Kidney (tissue), 13 donors: ENCODE measurements at regions not wholly inside any gene's neighbourhood (a gene's known extent, or its start where the extent isn't known, plus 50 kb on each side); places are given as distances from the start of the nearest gene placed in this dataset.

ENCODE experiments used
- DNase-seq, 5 donors: peaks; one replicate each; pipeline ENCODE4 v3.0.0-alpha.2; 2013 to 2020
- FAIRE-seq: peaks from 2 replicates; lab custom pipeline; 2012; peaks lifted over from hg19 to GRCh38; lab: Jason Lieb, UNC
- H3K27ac ChIP-seq, 2 donors: one replicate each; pipeline ENCODE4 v1.7.0; 2013; ENCODE audit warnings: low read depth in 2 of 2, low read length in 2 of 2, inconsistent platforms in 1 of 2
- H3K27me3 ChIP-seq: one replicate; pipeline ENCODE4 v1.7.1; 2013; ENCODE audit warnings: low read length, inconsistent platforms; ENCODE audit not compliant: control insufficient read depth, insufficient read depth
- H3K36me3 ChIP-seq, 3 donors: one replicate each; pipeline versions ENCODE4 v1.7.0 to v1.7.1; 2013; ENCODE audit warnings: low read length in 3 of 3, control low read depth in 1 of 3, inconsistent platforms in 1 of 3; ENCODE audit not compliant: insufficient read depth in 3 of 3, control insufficient read depth in 2 of 3
- H3K4me1 ChIP-seq, 3 donors: one replicate each; pipeline versions ENCODE4 v1.7.0 to v1.7.1; 2013; ENCODE audit warnings: low read length in 3 of 3, inconsistent platforms in 1 of 3, low read depth in 1 of 3; ENCODE audit not compliant: control insufficient read depth in 2 of 3, insufficient read depth in 2 of 3
- H3K4me3 ChIP-seq, 3 donors: one replicate each; pipeline versions ENCODE4 v1.7.0 to v1.8.1; 2013; ENCODE audit warnings: low read length in 3 of 3, control low read depth in 1 of 3, inconsistent platforms in 1 of 3
- H3K9ac ChIP-seq, 3 donors: one replicate each; pipeline versions ENCODE4 v1.7.0 to v1.7.1; 2013; ENCODE audit warnings: low read length in 3 of 3, control low read depth in 1 of 3, inconsistent platforms in 1 of 3
- H3K9me3 ChIP-seq, 3 donors: one replicate each; pipeline versions ENCODE4 v1.7.0 to v1.7.1; 2013; ENCODE audit warnings: low read length in 3 of 3, control low read depth in 1 of 3, inconsistent platforms in 1 of 3; ENCODE audit not compliant: control insufficient read depth in 2 of 3, insufficient read depth in 1 of 3
- intact Hi-C: fragments of 100-400 bp; cut with DNase I; formaldehyde crosslinking; loops from one replicate; pipeline ENCODE4 v1.11.1; 2022
- TF ChIP-seq, protein P1 (sequence below): IDR thresholded peaks from 3 replicates; pipeline ENCODE4 v1.5.1; 2012; ENCODE audit warnings: mild to moderate bottlenecking, moderate library complexity, borderline replicate concordance; ENCODE audit not compliant: insufficient read depth; ENCODE audit errors: extremely low read depth
- donor health status: control.
- donor health status: control.
- donor health status: control.
- donor health status: control.
- donor health status: control.
- donor health status: DM: yes; HTN: yes; CAD: no.
- donor health status: Normal renal cell carcinoma (clear cell type).

DNA sequence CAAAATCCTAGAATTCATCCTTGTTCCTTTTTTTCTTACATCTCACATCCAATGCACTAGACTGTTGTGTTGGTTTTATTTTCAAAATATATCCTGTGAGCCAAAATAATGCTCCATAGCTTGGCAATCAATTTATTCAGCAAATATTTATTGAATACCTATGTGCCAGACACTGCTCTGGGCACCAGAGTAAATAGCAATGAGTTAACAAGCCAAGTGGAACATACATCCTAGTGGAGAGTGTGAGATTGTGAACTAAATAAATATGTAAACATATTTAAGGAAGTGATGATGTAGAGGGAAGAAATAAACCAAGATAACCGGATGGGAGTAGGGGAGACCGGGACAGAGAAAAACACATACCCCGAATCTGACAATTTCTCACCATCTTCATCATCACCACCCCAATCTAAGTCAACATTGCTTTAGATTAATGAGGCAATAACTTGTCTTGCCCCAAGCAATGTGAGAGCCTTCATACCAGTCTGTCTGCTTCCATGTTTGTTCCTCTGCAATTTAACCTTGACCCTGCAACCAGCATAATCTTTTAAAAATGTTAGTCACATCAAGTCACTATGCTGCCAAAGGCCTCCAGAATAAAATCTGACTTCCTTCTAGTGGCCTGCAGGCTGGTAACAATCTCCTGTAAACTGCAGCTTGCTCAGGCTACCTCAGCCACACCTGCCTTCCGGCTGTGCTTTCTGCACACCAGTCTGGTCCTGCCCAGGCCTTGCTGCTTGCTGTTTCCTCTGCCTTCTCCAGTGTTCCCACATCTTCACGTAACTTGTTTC, 199.2 kb downstream of the DLEU7 start:
- Histone ChIP-seq H3K27ac (no peak overlapping the region), H3K9ac (no peak overlapping the region), H3K27me3 (no peaks in the 10 kb centered on the region), H3K4me3 (no peak overlapping the region), H3K9me3 (no peaks in the 10 kb centered on the region), H3K4me1 (no peaks in the 10 kb centered on the region), H3K36me3 (no peaks in the 10 kb centered on the region)
- FAIRE-seq (no peak), DNase-seq (no peak)
- intact Hi-C loops, result no loop called here
- TF ChIP-seq, protein P1, sequence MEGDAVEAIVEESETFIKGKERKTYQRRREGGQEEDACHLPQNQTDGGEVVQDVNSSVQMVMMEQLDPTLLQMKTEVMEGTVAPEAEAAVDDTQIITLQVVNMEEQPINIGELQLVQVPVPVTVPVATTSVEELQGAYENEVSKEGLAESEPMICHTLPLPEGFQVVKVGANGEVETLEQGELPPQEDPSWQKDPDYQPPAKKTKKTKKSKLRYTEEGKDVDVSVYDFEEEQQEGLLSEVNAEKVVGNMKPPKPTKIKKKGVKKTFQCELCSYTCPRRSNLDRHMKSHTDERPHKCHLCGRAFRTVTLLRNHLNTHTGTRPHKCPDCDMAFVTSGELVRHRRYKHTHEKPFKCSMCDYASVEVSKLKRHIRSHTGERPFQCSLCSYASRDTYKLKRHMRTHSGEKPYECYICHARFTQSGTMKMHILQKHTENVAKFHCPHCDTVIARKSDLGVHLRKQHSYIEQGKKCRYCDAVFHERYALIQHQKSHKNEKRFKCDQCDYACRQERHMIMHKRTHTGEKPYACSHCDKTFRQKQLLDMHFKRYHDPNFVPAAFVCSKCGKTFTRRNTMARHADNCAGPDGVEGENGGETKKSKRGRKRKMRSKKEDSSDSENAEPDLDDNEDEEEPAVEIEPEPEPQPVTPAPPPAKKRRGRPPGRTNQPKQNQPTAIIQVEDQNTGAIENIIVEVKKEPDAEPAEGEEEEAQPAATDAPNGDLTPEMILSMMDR, result no peak

DNA sequence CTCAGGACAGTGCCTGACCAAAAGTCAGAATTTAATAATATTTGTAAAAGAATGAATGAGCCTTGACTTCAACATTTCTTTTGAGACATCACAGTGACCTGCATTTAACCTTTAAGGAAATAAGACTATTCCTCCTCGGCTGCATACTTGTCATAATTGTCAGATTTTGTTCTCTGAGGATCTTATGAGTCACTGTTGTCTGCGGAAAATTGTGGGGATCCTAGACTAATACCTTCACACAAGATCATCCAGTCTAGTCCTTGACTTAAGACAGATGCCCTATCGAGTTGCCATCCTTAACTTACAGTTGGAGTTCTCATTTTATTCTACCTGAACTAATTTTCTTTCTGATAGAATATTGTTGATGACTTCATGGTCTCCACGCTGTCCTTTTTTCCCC, 198.4 kb downstream of the DLEU7 start:
- no peaks in the 10 kb centered on the region for H3K4me1 ChIP-seq
- H3K27ac ChIP-seq, result no peak overlapping the region
- H3K9ac ChIP-seq, result no peak overlapping the region
- H3K36me3 ChIP-seq, result no peaks in the 10 kb centered on the region
- TF ChIP-seq, protein P1, result no peak
- H3K27me3 ChIP-seq, result no peaks in the 10 kb centered on the region
- H3K9me3 ChIP-seq, result no peaks in the 10 kb centered on the region
- no peak overlapping the region for H3K4me3 ChIP-seq
- no peak for FAIRE-seq
- DNase-seq, result no peak
- intact Hi-C loops, result no loop called here

GRCh38 chr13:50646070-50646469, 197.4 kb downstream of the DLEU7 start:
- H3K36me3 ChIP-seq, result no peaks in the 10 kb centered on the region

More at GRCh38 chr13:50646070-50646469, 197.4 kb downstream of the DLEU7 start:
- no peak for DNase-seq
- Histone ChIP-seq H3K27ac (no peak overlapping the region), H3K9me3 (no peaks in the 10 kb centered on the region), H3K4me1 (no peaks in the 10 kb centered on the region), H3K9ac (no peak overlapping the region), H3K4me3 (no peak overlapping the region), H3K27me3 (no peaks in the 10 kb centered on the region)
- no peak for FAIRE-seq
- TF ChIP-seq, protein P1, result no peak
- intact Hi-C loops, result no loop called here
